ENCODE measurements at regions not wholly inside any gene's neighbourhood (a gene's known extent, or its start where the extent isn't known, plus 50 kb on each side); places are given as distances from the start of the nearest gene placed in this dataset.

DNA sequence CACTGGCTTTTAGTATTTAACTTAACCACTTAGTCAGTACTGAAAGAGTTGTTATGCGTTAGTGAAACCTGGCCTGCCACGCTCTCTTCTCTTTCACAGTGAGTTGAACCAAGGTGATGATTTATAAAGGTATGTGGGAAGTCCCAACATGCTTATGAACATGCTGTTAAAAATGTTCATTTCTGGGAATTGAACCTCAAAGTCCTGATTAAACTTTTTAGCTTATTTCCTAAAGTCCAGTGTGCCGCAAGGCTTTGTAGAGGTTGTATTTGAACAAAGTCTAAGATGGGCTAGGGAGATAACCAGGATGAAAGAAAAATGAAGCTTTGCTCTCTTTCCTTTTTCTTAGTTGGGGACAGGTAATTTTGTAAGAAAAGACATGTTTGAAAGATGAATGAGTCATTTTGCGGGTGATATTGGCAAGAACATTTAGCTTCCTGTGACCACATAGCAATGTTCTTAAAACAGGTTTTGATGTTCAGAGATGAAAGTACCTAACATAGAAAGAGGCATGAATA, 270.3 kb downstream of the DTHD1 start:
- TF ChIP-seq KAT7 (CRISPR knock-in tag; IDR thresholded peaks at IDR 0.05; ENCODE audit: borderline replicate concordance) (no peak), CTCF (IDR thresholded peaks at IDR 0.05 in 2 of 3, conservative IDR thresholded peaks at IDR 0.05 in 1 of 3; ENCODE audit: insufficient read depth in 2 of 3, low read depth in 1 of 3, low read length in 3 of 3) (no peak), THAP7 (CRISPR knock-in tag; IDR thresholded peaks at IDR 0.05) (no peak), TAF1 (IDR thresholded peaks at IDR 0.05; ENCODE audit: control insufficient read depth, extremely low read depth, insufficient read depth, low read length, severe bottlenecking) (no peak), ELF2 (CRISPR knock-in tag; IDR thresholded peaks at IDR 0.05) (no peak), MBD2 (IDR thresholded peaks at IDR 0.05; ENCODE audit: borderline replicate concordance, low read depth) (no peak), BRF2 (IDR thresholded peaks at IDR 0.05; ENCODE audit: borderline replicate concordance, insufficient read depth, insufficient read length) (no peak), ARNT (IDR thresholded peaks at IDR 0.05) (no peak), ZBTB49 (CRISPR knock-in tag; IDR thresholded peaks at IDR 0.05; ENCODE audit: borderline replicate concordance) (no peak), POLR2AphosphoS2 (IDR thresholded peaks at IDR 0.05; ENCODE audit: low read length) (no peak), BRF1 (IDR thresholded peaks at IDR 0.05; ENCODE audit: borderline replicate concordance, extremely low read depth, insufficient read length) (no peak)
- TF ChIP-seq, protein P1, sequence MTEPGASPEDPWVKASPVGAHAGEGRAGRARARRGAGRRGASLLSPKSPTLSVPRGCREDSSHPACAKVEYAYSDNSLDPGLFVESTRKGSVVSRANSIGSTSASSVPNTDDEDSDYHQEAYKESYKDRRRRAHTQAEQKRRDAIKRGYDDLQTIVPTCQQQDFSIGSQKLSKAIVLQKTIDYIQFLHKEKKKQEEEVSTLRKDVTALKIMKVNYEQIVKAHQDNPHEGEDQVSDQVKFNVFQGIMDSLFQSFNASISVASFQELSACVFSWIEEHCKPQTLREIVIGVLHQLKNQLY (CRISPR knock-in tag; conservative IDR thresholded peaks at IDR 0.05), result no peak
